ENCODE measurements at regions not wholly inside any gene's neighbourhood (a gene's known extent, or its start where the extent isn't known, plus 50 kb on each side); places are given as distances from the start of the nearest gene placed in this dataset.

DNA sequence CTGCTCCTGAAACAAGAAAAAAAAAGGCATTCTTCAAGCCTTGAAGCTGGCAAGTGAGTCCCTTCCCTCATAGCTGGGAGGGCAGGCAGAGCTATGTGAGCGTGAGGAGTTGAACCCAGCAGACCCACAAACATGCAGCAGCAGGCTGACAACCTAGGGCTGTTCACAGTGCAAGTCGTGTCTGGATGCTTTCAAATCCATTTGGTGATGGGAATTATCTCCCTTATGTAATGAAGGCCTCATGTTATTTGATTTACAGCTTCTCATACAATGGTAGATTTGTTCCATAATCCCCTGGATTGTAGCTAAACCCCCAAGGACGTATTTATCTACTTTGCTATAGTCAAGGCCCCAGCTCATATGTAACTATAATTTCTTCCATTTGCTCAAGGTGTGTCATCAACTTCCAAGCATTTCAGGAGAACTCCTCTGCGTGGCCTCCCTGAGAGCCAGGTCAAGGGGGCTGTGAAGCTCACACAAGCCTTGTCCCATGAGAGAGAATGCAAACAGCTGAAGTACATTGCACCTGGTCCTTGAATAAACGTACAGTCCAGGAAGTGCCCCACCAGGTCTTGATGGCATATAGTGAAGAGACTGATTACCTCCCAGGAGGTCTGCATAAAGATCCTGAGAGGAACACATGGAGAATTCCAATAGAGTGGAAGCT is 124.8 kb upstream of the SLC1A3 start:
- no peak for TF ChIP-seq EZH2phosphoT487 (IDR thresholded peaks at IDR 0.05; ENCODE audit: insufficient read depth, low read depth)
- TF ChIP-seq EZH2 (IDR thresholded peaks at IDR 0.05; ENCODE audit: insufficient read depth, poor library complexity, severe bottlenecking) = no peak
